HTR-8/SVneo (cell line): ENCODE measurements at regions not wholly inside any gene's neighbourhood (a gene's known extent, or its start where the extent isn't known, plus 50 kb on each side); places are given as distances from the start of the nearest gene placed in this dataset.

Source experiments
- DNase-seq: peaks from one replicate; pipeline ENCODE4 v3.0.0; 2011; ENCODE audit warnings: low spot score, mixed read lengths; ENCODE audit not compliant: insufficient read length
- FAIRE-seq: peaks from 2 replicates; lab custom pipeline; 2011; peaks lifted over from hg19 to GRCh38; lab: Jason Lieb, UNC

DNA sequence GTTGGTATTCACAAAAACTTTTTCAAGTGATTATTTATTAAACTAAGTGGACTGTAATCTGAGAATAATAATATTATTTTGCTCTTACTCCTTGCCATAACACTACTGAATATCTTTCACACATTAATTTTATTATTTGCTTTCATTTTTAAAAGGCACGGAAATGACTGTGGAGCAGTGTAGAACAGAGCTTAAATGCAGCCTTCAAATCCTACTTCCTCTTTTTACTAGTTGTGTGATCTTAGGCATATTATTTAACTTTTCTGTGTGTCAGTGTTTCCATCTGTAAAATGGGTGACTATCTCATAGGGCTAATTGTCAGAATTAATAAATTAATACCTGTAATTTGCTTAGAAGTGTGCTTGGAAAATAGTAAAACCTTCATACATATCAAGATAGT lies 55.5 kb upstream of the SLC8A1 start:
- FAIRE-seq: no peak
- no peak for DNase-seq

DNA sequence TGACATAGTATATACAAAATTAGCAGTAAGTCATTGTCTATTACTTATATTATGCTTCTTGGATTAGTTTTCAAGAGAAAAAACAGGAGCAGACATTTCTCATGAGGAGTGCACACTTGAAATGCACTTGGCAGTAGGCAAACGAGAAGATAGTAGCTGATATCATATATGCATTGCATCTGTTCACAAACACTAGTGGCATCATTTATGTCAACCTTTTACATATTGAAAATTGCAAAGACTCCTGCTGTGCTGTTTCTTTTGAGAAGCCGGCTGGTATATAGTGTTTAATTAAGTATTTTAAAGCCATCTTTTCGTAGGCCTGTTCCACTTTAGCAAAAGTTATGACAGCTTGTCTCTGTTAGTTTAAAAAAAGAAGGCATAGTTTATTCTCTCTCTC lies 58.4 kb upstream of the SLC8A1 start:
- DNase-seq: no peak
- no peak for FAIRE-seq

DNA sequence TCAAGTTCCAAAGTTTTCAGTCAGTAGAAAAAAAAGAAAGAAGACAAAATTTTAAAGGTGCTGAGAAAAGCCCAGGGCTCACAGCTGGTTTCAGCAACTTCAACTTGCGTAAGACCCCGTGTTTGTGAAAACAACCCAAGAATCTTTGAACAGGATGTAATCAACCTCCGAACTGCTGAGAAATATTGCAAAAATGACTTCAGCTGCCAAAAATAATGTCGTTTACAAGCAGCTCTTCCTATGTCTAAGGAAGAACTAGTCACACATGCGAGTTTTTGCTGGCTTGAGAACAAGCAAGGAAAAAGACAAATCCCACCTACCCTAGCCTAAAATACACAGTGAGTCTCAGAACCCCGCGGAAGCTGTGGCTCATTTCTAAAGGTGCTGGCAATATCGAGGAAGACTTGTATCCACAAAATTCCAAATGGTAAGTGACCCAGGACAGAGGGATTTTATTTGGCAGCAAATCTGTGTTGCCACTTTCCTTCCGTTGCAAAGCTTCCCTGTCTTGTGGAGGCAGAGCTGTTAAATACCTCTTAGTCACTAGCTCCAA lies 59.8 kb upstream of the SLC8A1 start:
- FAIRE-seq (no peak), DNase-seq (peak; percentile 36)

DNA sequence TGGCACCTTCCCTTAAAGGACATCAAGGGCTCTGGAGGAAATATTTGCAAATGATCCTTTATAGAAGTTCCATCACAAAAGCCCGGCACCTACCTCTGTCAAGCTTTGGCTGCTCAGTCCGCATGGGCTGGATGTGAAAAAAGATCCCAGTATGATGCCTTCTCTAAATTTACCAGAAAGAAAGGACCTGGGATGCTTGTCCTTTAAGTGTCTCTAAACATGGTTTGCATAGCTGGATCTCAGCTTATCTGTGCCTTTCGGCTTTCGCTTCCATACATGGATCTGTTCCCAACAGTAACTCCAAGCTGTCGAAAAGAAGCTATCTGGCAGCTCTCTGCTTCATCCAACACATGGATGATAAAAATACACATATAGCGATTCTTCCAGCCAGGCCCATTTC lies 60.4 kb upstream of the SLC8A1 start:
- DNase-seq (no peak), FAIRE-seq (no peak)

DNA sequence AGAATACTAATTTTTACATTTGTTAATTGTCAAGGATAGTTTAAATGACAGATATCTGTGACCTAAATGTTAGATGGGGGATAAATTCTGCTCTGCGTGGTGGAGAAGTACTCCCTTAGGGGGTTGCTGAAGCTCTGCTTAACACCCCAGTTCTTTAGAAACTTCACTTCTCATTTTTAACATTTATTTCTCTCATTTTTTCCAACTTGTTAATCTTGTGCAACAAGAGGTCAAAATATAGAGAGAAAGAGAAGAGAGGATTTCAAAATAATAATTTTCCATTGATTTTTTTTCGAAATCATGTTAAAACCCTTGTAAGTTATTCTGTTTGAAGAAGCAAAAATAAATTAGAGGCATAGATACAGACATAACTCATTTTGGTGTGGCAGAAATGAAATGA lies 61.3 kb upstream of the SLC8A1 start:
- DNase-seq: no peak
- FAIRE-seq: no peak

DNA sequence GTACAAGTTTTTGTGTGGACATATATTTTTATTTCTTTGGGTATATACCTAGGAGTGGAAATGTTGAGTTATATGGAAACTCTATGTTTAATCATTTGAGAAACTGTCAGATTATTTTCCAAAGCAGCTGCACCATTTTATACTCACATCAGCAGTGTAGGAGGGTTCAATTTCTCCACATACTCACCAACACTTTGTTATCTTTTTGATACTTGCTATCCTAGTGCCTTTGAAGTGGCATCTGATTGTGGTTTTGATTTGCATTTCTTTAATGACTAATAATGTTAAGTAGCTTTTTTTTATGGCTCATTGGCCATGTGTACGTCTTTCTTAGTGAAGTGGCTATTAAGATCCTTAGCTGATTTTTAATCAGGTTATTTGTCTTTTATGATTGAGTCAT lies 64.7 kb upstream of the SLC8A1 start:
- DNase-seq (no peak), FAIRE-seq (no peak)

DNA sequence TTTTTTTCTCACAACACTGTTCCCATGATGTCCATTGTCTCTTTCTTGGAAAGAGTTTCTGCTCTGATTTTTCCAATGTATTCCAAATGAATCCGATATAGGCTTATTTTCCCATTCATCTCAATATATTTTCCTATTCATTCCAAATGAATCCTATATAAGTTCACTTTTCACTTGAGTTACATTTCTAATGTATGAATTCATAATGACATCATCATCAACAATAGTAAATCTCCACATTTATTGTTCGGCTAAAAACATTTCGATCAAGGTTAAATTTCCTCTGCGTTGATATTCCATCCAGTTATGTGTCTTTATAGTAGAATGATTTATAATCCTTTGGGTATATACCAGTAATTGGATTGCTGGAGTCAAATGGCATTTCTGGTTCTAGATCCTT lies 76.7 kb upstream of the SLC8A1 start:
- FAIRE-seq (no peak), DNase-seq (no peak)

DNA sequence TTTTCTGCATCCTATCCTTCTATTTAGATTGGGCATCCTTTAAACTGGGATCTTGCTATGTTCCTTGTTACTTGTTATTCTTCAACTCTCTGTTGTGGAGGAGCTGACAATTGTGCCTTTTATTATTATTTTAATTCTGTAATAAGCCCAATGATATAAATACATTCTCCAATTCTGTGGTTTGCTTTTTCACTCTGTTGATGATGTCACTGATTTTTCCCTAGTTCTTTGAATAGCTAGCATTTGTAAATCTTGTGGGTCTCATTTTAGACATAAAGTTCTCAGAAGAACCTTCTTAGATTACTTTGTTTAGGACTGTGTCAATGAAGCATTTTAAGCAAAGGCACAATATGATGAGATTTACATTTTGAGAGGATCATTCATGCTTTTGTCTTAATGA lies 79.5 kb upstream of the SLC8A1 start:
- DNase-seq (no peak), FAIRE-seq (no peak)

DNA sequence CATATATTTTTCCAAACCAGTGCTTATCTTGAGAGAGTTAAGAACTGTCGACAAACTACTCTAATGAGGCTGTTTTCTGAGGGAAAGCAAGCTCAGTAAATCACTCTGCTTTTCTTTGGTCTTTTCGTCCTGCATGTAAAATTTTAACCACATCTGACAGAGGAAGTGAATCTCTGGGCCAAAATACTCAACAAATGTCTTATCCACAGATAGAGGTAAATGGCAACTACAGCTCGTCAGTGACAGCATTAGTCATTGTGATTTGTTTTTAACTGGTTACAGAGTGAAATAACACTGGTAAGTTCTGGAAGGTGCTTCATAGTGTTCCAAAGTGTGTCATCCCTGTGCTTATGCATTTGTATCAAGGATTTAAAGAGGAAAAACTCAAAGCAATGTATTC lies 82.6 kb upstream of the SLC8A1 start:
- DNase-seq (no peak), FAIRE-seq (no peak)

DNA sequence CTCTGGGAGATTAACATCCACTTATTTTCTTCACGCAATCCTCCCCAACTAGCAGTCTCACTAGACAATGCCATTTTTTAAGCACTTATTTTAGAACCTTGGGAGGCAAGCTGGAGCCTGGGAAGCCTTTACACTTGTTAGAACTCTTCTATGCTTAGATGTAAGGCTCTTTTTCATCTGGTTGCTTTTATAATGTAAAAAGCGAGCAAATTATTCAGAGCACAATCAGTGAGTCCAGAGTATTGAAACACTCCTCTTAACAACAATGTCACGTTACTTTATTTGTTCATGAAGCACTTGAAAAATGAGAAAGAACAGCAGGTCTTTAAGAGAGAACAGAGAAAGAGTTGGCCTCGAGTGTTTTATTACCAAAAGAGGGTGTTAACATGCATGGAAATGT lies 84.1 kb upstream of the SLC8A1 start:
- DNase-seq: no peak

DNA sequence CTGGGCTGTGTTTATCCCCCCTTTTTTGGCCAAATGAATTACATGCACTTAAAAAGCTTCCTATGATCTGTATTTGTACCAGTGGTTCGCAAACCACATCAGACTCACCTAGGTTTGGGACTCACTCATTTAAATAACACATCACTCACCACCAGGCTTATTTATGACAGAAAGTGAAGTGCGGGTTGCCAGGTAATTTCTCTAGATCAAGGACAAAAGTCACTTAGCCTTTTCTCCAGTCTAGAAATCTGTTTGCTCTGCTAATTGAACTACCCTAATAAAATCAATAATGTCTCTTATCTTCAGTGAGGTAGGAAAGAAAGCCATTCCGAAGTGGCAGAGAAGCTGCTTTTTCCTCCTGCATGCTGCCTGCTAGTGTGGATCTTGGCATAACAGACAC lies 88.1 kb upstream of the SLC8A1 start:
- no peak for FAIRE-seq
- no peak for DNase-seq

More for the DNA sequence above, 84.1 kb upstream of the SLC8A1 start:
- FAIRE-seq: no peak

DNA sequence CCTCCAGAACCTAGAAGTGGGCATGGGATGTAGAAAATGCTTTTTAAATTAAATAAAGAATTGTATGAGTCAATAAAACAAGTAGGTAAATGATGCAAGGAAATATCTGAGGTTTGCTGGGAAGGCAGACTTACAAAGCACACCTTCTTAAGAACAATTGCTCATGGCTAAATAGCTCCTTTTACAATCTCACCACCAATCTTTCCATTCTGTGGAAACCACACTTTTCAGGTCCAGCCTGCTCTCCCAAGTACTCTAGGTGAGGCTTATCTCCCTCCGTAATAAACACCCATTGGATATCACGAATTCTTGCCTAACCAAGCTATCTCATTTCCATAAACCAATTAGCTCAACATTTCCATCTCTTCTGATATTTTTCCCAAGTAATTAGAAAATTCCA lies 91.5 kb upstream of the SLC8A1 start:
- no peak for DNase-seq

DNA sequence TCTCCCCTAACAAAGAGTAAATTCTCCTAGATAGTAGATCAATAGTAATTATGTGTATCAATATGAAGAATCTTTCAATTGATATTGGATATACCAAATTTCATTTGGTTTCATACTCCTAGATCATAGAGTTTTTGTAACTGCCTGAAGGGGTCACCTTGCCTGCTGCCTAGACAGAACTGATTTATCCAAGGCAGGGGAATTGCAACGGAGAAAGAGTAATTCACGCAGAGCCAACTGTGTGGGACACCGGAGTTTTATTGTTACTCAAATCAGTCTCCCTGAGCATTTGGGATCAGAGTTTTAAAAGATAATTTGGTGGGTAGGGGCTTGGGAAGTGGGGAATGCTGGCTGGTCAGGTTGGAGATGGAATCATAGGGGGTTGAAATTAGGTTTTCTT lies 92.2 kb upstream of the SLC8A1 start:
- FAIRE-seq: no peak
- no peak for DNase-seq

More for the DNA sequence above, 91.5 kb upstream of the SLC8A1 start:
- FAIRE-seq: no peak

DNA sequence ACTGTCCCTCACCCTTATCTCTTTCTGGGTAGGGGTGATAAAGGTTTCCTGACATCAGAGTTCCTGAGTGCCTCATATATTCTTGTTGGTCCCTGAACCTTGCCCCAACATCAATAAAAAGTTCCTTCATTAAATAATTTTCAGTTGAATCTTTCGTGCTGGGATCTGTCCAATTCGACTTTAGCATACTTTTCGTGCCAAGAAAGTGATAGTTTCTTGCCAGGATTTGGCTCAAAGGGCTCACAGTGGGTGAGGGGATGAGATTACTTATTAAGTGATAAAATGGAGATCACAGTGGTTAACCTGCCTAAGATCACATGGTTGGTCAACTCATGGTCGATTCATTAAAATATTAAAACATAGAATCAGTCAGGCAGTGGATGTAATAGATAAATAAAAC lies 93.8 kb upstream of the SLC8A1 start:
- FAIRE-seq (no peak), DNase-seq (no peak)

DNA sequence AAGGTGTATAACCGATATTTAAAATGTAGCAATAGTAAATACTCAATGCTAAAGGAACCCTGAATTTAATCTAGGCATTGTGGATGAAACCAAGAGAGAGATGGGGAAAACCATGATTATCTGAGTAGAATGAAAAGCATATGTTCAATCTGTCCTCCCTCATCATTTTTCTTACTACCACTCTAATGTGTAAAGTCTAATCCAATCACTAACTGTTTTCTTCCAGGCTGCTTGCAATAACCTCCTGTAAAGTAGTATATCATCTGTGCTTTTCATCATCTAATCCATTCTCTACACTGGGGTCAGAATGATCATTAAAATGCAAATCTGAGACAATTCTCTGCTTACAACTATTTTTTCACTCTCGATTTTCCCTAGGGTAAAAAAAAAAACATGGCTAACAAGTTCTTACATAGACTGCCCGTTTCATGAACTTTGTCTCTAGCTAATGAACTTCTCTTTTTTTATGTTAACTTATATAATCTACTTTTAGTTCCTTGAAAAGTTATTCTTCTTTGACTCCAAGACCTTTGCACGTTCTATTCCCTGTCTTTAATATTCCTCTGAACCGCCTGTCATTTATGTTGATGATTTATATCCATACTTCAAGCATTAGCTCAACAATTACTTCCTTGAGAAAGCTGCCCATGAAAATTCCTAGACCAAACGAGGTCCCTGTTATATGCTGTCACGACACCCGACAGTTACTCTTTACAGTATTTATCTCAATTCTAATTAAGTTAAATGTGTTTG lies 94.7 kb upstream of the SLC8A1 start:
- FAIRE-seq: peak; percentile 23
- no peak for DNase-seq

DNA sequence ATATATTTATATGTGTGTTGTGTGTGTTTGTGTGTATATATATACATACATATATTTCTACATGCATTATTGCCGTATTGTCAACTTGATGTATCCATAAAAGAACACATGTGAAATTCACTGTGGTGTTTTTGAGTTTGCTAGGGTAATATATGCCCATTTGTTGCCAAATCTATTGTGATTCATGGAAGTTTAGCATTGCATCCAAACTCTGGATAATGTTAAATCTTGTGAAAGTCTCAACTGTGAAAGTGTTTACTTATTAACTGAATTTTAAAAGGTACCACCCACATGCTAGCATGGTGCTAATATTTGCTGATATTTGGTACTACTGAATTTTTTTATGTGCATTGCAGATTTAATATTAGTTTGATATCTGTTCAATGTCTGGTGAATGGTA lies 96.6 kb upstream of the SLC8A1 start:
- FAIRE-seq: no peak
- DNase-seq: no peak

DNA sequence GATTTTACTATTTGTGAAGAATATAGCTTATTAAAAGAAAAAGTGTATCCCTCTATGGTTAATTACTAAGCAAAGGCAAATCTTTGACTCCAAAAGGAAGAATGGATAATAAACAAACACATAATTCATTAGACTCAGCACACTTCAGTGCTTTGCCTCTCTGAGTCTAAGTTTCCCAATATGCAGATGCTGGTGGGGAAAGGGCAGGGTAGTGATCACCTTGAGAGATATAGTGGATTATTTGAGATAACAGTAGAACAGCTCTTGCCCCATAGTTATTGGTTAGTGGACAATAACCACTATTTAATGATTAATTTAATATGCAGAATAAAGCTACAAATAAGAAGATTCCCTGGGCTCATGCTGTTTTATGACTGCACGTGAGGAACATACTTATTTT lies 98.2 kb upstream of the SLC8A1 start:
- FAIRE-seq (no peak), DNase-seq (no peak)

DNA sequence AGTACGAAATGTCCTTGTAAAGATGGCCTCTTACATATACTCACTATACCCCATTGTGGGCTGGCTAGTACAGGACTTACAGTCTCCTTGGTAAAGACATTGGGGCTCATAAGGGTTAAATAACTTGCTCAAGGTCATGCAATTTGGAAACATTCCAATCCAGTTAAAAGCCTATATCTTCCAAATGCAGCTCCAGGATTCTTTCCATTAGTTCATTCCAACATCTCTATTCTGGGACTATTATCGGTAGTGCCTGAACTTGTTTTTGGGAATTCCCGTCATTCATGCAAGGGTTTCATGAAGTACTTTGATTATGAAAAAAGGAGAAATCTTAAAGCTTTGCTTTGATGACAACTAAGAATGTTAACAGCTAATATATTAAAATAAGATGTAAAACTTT lies 99.2 kb upstream of the SLC8A1 start:
- DNase-seq (no peak), FAIRE-seq (no peak)

DNA sequence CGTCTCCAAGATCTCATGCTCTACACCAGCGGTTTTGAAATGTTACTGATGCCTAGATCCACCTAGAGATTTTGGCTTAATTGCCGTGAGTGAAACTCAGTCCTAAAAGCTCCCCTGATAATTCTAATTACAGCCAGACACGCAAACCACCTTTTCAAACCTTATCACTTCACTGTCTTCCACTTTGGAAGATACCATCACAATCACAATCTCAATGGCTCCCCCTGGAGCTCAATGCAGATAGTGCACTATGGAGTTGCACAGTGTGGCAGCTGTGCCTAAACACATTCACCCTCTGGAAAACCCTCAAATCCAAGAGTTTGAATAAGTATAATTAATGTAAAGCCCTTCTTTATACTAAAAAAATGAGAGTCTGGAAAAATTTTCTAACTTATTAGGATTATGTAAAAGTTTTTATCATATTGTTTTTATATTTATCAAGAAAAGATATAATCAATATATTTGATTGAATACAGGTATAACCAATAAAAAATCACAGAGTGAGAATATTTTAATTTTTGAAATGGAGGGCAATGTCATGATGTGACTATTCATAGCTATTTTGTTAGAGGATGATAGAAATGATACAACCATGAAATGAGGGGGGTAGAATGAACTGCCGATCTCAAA lies 102.9 kb upstream of the SLC8A1 start:
- DNase-seq: peak; percentile 27
- FAIRE-seq: peak; percentile 52

DNA sequence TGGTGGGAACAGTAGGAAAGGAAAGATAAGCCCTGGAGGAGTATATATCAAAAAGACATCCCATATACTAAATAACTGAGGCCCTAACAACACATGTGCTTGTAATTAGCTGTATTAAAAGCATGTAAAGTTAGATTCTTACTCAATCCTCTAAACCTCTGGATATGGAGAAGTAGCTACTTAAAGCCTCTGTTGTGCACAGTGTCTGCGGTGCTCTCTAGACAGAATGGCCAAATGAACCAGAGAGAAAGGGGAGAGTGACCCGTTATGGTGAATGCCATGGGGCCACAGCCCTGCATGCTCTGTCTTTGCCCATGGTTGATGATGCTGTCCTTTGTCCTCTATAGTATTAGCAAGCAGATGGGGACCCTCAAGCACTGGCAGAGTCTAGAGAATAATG lies 104.4 kb upstream of the SLC8A1 start:
- FAIRE-seq: no peak
- no peak for DNase-seq

DNA sequence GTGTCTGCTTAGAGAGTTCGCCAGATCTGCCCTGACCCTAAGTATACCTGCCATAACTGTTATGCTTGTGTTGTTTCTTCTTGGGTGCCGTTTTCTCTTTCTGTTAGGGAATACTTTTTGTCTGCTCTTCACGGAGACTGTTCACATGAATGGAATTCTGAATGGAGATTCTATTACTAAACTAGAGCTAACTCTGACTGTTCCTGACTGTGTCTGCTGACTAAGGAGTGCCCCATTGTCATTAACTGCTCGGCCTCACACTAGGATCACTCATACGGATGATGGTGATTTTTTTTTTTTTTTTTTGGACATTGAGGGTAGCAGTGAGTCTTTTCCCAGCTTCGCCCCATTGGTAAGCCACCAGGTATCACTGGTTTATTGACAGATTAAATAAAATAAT lies 104.8 kb upstream of the SLC8A1 start:
- no peak for DNase-seq
- FAIRE-seq: no peak

DNA sequence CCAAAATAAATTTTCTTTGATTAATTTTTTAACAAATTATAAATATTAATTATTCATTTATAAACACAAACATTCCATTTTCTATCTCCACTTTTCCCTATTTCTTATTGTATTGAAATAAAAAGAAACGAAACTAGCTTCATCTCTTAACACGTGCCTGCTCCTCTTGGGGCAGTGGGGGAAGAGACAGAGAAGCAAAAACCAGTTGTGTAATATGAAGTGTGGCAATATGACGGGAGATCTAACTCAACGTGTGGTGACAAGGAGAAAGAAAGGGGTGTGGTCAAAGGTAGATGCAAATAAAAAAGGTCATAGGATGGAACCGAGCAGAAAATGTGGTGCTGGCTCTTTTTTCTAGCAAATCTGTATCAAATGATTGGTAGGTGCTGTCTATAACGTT lies 106.9 kb upstream of the SLC8A1 start:
- FAIRE-seq (no peak), DNase-seq (no peak)
